ENCODE measurements at regions not wholly inside any gene's neighbourhood (a gene's known extent, or its start where the extent isn't known, plus 50 kb on each side); places are given as distances from the start of the nearest gene placed in this dataset.

DNA sequence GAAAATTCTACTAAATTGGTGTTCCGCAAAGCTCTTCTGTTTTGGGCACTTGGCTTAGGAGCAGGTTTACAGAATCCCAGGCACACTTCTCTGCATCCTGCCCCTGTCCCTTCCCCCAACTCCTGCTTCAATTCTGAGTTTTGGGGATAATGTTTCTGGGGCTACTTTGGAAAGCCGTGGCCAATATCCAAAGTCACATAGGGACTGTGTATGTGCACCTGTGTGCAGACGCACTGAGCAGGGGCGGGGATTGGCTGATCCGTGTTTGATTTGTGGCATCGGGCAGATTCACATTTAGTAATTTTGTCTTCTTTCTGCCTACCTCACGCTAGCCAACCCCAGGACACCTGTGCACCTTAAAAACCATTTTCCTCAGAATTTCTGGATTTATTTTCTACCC lies 491.9 kb downstream of the SIPA1L2 start:
- POLR2A ChIA-PET, result no interaction called here
- DNase-seq (ENCODE audit: low read depth), result no peak
- Histone ChIP-seq H3K4me3 (ENCODE audit: low read depth, low read length) (no peak overlapping the region), H3K36me3 (ENCODE audit: control insufficient read depth, insufficient read depth, low read length) (no peaks in the 10 kb centered on the region), H3K27me3 (ENCODE audit: control insufficient read depth, insufficient read depth, low read length) (no peaks in the 10 kb centered on the region)
- TF ChIP-seq, protein P1, sequence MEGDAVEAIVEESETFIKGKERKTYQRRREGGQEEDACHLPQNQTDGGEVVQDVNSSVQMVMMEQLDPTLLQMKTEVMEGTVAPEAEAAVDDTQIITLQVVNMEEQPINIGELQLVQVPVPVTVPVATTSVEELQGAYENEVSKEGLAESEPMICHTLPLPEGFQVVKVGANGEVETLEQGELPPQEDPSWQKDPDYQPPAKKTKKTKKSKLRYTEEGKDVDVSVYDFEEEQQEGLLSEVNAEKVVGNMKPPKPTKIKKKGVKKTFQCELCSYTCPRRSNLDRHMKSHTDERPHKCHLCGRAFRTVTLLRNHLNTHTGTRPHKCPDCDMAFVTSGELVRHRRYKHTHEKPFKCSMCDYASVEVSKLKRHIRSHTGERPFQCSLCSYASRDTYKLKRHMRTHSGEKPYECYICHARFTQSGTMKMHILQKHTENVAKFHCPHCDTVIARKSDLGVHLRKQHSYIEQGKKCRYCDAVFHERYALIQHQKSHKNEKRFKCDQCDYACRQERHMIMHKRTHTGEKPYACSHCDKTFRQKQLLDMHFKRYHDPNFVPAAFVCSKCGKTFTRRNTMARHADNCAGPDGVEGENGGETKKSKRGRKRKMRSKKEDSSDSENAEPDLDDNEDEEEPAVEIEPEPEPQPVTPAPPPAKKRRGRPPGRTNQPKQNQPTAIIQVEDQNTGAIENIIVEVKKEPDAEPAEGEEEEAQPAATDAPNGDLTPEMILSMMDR (IDR thresholded peaks at IDR 0.05; ENCODE audit: insufficient read depth, low read depth, low read length), result no peak
- CTCF ChIA-PET, result no interaction called here

DNA sequence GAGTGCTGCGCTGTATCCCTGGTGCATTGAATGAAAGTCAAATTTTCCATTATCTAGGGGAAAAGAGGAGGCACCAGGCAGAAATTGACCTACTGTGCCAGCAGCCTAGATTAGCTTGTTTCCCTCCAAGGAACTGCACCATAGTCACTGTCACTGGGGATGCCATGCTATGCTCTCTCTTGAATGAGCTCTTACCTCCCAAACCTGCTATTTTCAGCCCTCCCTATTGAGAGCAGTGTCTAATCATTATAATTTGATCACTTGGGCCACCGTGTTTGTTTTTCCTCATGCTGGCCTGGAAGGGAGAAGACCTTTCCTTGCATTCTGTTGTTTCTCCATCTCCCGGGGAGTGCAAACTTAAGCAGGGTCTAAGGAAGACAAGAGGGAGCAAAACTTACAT lies 492.9 kb downstream of the SIPA1L2 start:
- Histone ChIP-seq H3K36me3 (ENCODE audit: control insufficient read depth, insufficient read depth, low read length) (no peaks in the 10 kb centered on the region), H3K4me3 (ENCODE audit: low read depth, low read length) (no peak overlapping the region), H3K27me3 (ENCODE audit: control insufficient read depth, insufficient read depth, low read length) (no peaks in the 10 kb centered on the region)
- no peak for DNase-seq (ENCODE audit: low read depth)
- TF ChIP-seq, protein P1 (IDR thresholded peaks at IDR 0.05; ENCODE audit: insufficient read depth, low read depth, low read length), result no peak
- CTCF ChIA-PET, result no interaction called here
- POLR2A ChIA-PET, result no interaction called here

DNA sequence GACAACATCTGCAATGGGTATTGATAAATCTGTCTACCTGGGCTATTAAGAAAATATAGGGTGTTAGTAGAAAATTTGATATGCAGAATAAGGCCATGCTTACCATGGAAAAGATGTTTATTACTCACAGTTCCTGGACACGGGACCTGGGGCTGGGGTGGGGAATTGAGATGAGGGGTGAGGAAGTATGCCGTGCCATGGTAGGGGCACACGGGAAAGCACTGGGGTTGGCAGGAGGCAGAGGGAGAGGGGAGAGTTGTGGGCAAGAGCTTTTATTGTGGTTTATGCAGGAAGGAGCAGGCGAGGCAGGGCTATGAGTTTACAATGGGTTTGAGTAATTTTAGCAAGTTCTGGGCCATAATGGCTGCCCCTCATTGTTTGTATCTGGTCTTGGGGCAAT lies 493.8 kb downstream of the SIPA1L2 start:
- ChIA-PET CTCF (no interaction called here), POLR2A (no interaction called here)
- Histone ChIP-seq H3K27me3 (ENCODE audit: control insufficient read depth, insufficient read depth, low read length) (no peaks in the 10 kb centered on the region), H3K36me3 (ENCODE audit: control insufficient read depth, insufficient read depth, low read length) (no peaks in the 10 kb centered on the region), H3K4me3 (ENCODE audit: low read depth, low read length) (no peak overlapping the region)
- TF ChIP-seq, protein P1 (IDR thresholded peaks at IDR 0.05; ENCODE audit: insufficient read depth, low read depth, low read length), result no peak
- no peak for DNase-seq (ENCODE audit: low read depth)

DNA sequence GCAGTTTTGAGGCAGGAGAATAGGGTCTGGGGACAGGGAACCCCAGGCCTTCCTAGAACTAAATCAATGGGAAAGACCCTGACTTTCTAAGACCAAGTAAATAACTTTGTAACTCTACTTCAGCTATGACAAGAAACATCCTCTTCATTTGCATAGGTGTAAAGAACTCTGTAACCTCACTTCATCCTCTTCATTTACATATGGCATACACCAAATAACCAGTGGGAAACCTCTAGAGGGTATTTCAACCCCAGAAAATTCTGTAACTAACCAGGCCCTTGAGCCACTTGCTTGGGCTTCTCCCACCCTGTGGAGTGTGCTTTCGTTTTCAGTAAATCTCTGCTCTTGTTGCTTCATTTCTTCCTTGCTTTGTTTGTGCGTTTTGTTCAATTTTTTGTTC lies 495.6 kb downstream of the SIPA1L2 start:
- Histone ChIP-seq H3K4me3 (ENCODE audit: low read depth, low read length) (no peak overlapping the region), H3K36me3 (ENCODE audit: control insufficient read depth, insufficient read depth, low read length) (no peaks in the 10 kb centered on the region), H3K27me3 (ENCODE audit: control insufficient read depth, insufficient read depth, low read length) (no peaks in the 10 kb centered on the region)
- ChIA-PET POLR2A (no interaction called here), CTCF (no interaction called here)
- DNase-seq (ENCODE audit: low read depth), result no peak
- TF ChIP-seq, protein P1 (IDR thresholded peaks at IDR 0.05; ENCODE audit: insufficient read depth, low read depth, low read length), result no peak

DNA sequence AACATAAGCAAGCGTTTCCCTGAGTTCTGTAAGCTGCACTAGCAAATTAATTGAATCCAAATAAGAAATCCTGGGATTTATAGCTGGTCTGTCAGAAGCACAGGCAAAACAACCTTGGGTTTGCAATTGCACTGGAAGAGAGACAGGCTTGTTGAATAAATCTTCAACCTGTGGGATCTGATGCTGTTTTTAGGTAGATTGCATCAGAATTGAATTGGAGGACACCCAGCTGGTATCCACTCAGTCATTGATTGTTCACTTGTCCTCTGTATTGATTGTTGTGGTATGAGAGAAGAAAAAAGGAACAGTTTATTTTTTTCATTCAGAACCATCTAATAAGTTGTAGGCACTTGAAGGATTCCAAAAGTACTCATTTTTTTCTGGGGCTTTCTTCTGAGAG lies 497.4 kb downstream of the SIPA1L2 start:
- POLR2A ChIA-PET, result no interaction called here
- H3K27me3 ChIP-seq (ENCODE audit: control insufficient read depth, insufficient read depth, low read length), result no peaks in the 10 kb centered on the region
- CTCF ChIA-PET, result interaction anchor here (0.6 kb wide), 1 partner anchor 210 kb away, joined by 3 read pairs; no protein-coding TSS in a partner anchor
- H3K36me3 ChIP-seq (ENCODE audit: control insufficient read depth, insufficient read depth, low read length), result no peaks in the 10 kb centered on the region
- TF ChIP-seq, protein P1 (IDR thresholded peaks at IDR 0.05; ENCODE audit: insufficient read depth, low read depth, low read length), result no peak
- no peak for DNase-seq (ENCODE audit: low read depth)
- H3K4me3 ChIP-seq (ENCODE audit: low read depth, low read length), result no peak overlapping the region
